Fibroblast of lung (primary cell): ENCODE measurements at regions not wholly inside any gene's neighbourhood (a gene's known extent, or its start where the extent isn't known, plus 50 kb on each side); places are given as distances from the start of the nearest gene placed in this dataset.

Source experiments
- EZH2 ChIP-seq: IDR thresholded peaks from 2 replicates; pipeline ENCODE4 v1.5.1; 2012; ENCODE audit warnings: low read length, control low read depth, mild to moderate bottlenecking; ENCODE audit errors: missing control alignments
- TF ChIP-seq, protein P1 (sequence below), 2 donors: IDR thresholded peaks in 1 of 2; conservative IDR thresholded peaks in 1 of 2; 1 replicate in 1 of 2; 2 replicates in 1 of 2; pipeline ENCODE4 v1.5.1; 2011 to 2012; ENCODE audit warnings: low read length in 2 of 2, control low read depth in 1 of 2, inconsistent platforms in 1 of 2, low read depth in 1 of 2, mild to moderate bottlenecking in 1 of 2

DNA sequence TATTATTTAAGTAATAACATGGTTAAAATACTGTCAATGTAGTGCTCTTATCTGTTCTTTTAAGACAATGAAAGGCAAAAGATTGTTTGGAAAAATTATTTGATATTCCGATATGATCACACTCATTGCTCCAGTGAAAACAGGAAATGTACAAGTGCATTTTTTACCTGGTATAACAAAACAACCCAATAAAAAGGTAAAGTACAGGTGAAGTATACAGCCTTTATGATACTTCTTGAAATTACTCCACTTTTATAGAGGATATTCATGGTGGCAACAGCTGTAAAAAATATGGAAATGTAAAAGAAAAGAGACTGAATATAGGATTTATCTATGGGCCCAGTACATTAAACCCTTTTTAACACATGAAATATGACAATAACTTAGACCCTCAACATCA lies 298.6 kb upstream of the HNRNPA3 start:
- TF ChIP-seq, protein P1, sequence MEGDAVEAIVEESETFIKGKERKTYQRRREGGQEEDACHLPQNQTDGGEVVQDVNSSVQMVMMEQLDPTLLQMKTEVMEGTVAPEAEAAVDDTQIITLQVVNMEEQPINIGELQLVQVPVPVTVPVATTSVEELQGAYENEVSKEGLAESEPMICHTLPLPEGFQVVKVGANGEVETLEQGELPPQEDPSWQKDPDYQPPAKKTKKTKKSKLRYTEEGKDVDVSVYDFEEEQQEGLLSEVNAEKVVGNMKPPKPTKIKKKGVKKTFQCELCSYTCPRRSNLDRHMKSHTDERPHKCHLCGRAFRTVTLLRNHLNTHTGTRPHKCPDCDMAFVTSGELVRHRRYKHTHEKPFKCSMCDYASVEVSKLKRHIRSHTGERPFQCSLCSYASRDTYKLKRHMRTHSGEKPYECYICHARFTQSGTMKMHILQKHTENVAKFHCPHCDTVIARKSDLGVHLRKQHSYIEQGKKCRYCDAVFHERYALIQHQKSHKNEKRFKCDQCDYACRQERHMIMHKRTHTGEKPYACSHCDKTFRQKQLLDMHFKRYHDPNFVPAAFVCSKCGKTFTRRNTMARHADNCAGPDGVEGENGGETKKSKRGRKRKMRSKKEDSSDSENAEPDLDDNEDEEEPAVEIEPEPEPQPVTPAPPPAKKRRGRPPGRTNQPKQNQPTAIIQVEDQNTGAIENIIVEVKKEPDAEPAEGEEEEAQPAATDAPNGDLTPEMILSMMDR (conservative IDR thresholded peaks at IDR 0.05 in 1 of 2, IDR thresholded peaks at IDR 0.05 in 1 of 2; ENCODE audit: low read depth in 1 of 2, low read length in 2 of 2): no peak
- no peak for TF ChIP-seq EZH2
